NOMO-1 (cell line): ENCODE measurements at regions not wholly inside any gene's neighbourhood (a gene's known extent, or its start where the extent isn't known, plus 50 kb on each side); places are given as distances from the start of the nearest gene placed in this dataset.

Experiments used
- DNase-seq, 2 experiments: peaks; one replicate each; lab custom pipeline; 2025; ENCODE audit not compliant: unreplicated experiment in 2 of 2; lab: John Stamatoyannopoulos, UW

DNA sequence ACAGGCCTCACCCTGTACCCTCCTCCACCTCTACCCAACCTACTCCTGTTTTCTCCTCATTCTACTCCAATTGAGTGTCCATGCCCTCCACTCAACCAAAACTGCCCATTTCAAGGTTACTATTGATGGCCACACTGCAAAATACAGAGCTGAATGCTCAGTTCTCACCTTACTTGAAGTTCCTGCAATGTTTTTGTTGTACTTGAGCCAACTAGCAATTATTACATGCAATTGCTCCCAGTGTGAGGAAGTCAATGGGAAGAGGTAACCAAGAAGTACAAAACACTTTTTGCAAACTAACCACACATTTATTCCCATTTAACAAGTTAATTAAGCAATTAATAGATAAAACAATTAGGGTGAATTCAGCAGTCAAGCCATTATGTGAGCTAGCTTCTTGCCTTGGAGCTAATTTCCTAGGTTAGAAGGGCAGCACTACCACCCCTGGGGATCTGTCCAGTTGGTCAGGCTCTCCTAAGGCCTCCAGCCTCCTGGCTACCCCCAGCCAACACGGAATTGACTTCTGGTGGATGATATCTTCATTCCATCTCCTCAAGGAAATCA lies 52.4 kb upstream of the GGTLC1 start:
- DNase-seq, result no peak

DNA sequence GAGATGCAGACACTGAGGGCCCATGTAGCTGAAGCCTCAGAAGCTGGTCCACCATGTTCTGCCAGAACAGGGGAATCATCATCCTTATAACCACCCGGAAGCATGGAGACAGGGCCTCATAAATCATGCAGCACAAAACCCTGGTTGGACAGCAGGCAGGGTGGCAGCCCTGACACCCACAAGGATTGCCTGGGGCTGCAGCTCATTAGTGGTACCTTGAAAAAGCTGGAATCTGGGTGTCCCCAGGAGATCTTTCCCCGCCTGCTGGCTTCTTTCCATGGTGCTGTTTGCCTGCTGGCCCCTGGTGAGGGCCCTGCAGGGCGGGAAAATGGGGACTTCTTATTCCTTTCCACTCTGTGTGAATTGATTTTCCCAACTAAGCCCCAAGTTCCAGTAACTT lies 50.6 kb upstream of the GGTLC1 start:
- no peak for DNase-seq
